Activated naive CD4-positive, alpha-beta T cell treated with anti-CD3 and anti-CD28 coated beads, Interleukin-2, amount 10 ng/mL, durations not matched to agents 7 days and 5 days (primary cell): ENCODE measurements at regions not wholly inside any gene's neighbourhood (a gene's known extent, or its start where the extent isn't known, plus 50 kb on each side); places are given as distances from the start of the nearest gene placed in this dataset.

ENCODE experiments used
- CTCF ChIA-PET: fragments of 350-600 bp; sonication (Branson Sonifier 250); formaldehyde crosslinking; loops from one replicate; lab custom pipeline; 2021; ENCODE audit warnings: antibody characterized with exemption; lab: Charles Lee
- DNase-seq: peaks from one replicate; pipeline ENCODE4 v3.0.0-alpha.2; 2020
- H3K27ac Mint-ChIP-seq: one replicate; pipeline ENCODE4 v1.8.0; 2021; ENCODE audit warnings: mild to moderate bottlenecking, moderate library complexity, mixed read lengths
- H3K27me3 Mint-ChIP-seq: one replicate; pipeline ENCODE4 v1.8.0; 2021; ENCODE audit warnings: mild to moderate bottlenecking, mixed read lengths
- H3K36me3 Mint-ChIP-seq: one replicate; pipeline ENCODE4 v1.8.0; 2021; ENCODE audit warnings: mixed read lengths
- H3K4me1 Mint-ChIP-seq: one replicate; pipeline ENCODE4 v1.8.0; 2021; ENCODE audit warnings: mixed read lengths
- H3K4me3 Mint-ChIP-seq: one replicate; pipeline ENCODE4 v1.8.0; 2021; ENCODE audit warnings: mild to moderate bottlenecking, moderate library complexity, mixed read lengths
- H3K9me3 Mint-ChIP-seq: one replicate; pipeline ENCODE4 v1.8.0; 2021; ENCODE audit warnings: mixed read lengths

DNA sequence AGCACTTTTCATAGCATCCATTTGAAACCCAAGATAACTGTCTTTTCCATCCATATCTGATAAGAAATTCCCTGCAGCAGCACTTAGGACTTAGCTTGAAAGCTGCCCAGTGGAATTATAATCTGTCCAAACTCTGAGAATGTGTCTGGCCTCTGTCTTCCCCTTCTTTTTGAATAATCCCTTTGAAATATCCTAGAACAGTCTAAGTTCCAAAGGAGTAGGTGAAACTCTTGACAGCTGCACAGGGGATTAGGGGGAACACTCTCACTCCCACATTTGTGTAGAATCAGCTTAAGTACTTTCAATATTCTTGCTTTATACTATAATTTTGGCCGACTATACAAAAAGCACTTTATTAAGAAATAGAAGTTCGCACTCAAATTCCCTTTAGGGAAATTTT lies 157.7 kb downstream of the PAPSS1 start:
- CTCF ChIA-PET = no interaction called here
- DNase-seq = no peak
- Mint-ChIP-seq H3K27me3 (no peaks in the 10 kb centered on the region), H3K27ac (no peak overlapping the region), H3K36me3 (no peaks in the 10 kb centered on the region), H3K9me3 (no peaks in the 10 kb centered on the region), H3K4me1 (no peaks in the 10 kb centered on the region), H3K4me3 (no peak overlapping the region)

DNA sequence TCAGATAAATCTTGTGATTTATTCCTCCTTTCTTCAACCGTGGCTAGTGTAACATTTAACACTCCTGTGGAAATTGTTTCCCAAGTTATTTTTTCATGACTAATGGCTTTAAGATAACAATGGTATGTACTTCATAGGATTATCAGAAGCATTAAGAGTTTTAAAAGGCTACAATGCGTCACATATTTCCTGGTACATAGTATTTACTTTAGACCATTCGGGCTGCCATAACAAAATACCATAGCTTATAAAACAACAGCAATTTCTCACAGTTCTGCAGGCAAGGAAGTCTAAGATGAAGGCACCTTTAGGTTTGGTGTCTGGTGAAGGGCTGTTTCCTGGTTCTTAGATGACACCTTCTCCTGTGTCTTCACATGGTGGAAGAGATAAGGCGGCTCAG lies 158.6 kb downstream of the PAPSS1 start:
- H3K36me3 Mint-ChIP-seq = no peaks in the 10 kb centered on the region
- CTCF ChIA-PET = interaction anchor here (0.6 kb wide), 1 partner anchor 185 kb away, joined by 3 read pairs; no protein-coding TSS in a partner anchor
- no peaks in the 10 kb centered on the region for H3K4me1 Mint-ChIP-seq
- H3K27me3 Mint-ChIP-seq = no peaks in the 10 kb centered on the region
- H3K9me3 Mint-ChIP-seq = no peaks in the 10 kb centered on the region
- H3K4me3 Mint-ChIP-seq = no peak overlapping the region
- H3K27ac Mint-ChIP-seq = no peak overlapping the region
- no peak for DNase-seq

DNA sequence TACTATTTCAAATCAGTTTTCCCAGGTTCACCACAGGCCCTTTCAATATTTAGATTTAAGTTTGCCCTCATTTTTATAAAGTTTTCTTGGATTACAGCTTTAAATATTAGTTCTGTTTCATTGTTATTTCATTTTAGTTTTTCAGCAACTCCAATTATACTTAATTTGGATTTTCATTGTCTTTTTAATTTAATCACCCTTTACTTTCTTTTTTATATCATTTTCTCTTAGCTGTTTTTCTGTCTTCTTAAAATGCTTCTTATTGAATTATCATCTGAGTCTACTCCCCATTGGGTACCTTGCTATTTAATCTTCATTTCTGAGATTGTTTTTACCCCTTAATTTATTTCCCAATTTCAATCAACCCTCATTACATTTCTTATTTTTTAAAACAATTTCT lies 160.4 kb downstream of the PAPSS1 start:
- Mint-ChIP-seq H3K27ac (no peak overlapping the region), H3K4me3 (no peak overlapping the region), H3K27me3 (no peaks in the 10 kb centered on the region), H3K9me3 (no peaks in the 10 kb centered on the region), H3K36me3 (no peaks in the 10 kb centered on the region), H3K4me1 (no peaks in the 10 kb centered on the region)
- CTCF ChIA-PET = no interaction called here
- no peak for DNase-seq

DNA sequence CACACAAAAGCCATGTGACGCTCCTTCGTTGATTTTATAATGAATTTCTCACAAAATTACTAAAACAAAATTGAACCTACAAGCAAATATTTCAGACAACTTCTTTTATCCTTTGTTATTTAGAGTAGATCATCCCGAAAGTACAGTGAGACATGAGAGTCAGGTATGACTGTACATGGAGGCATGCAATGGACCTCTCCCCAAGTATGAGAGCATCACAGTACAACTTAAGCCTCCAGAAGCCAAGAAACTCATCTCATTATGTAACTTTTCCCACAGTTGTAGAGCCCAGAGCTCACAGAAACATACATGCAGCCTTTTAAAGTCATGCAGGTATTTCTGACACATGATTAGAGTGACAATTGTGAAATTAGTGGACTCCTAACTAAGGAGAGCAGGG lies 167.7 kb downstream of the PAPSS1 start:
- Mint-ChIP-seq H3K27ac (no peak overlapping the region), H3K36me3 (no peaks in the 10 kb centered on the region), H3K9me3 (no peaks in the 10 kb centered on the region), H3K4me3 (no peak overlapping the region), H3K4me1 (peaks cover 9% of the 10 kb centered on the region), H3K27me3 (no peaks in the 10 kb centered on the region)
- DNase-seq = no peak
- CTCF ChIA-PET = no interaction called here

DNA sequence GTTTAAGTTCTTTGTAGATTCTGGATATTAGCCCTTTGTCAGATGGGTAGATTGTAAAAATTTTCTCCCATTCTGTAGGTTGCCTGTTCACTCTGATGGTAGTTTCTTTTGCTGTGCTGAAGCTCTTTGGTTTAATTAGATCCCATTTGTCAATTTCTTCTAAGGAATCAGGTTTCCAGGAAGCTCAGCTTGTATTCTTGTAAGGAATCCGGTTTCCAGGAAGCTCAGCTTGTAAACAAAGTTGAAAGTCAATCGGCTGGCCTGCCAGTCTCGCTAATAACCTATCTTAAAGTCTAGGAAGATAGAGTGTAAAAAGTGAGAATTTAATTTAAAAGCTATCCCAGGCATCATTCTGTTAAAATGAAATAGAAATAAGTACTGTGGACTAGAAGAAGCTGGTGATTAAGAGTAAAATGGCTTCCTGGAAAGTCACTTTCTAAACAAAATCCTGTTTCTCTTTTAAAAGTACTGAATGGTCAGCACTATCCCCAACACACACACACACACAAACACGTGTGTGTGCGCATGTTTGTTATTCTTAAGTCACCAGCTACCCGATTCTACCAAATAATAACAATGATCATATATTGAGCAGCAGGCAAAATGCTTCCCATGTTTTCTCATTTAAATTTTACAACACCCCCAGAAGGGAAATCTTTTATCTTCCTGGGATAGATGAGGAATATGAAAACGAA lies 171.7 kb downstream of the PAPSS1 start:
- no peaks in the 10 kb centered on the region for H3K27me3 Mint-ChIP-seq
- H3K36me3 Mint-ChIP-seq = no peaks in the 10 kb centered on the region
- no peak overlapping the region for H3K4me3 Mint-ChIP-seq
- CTCF ChIA-PET = no interaction called here
- H3K9me3 Mint-ChIP-seq = no peaks in the 10 kb centered on the region
- H3K4me1 Mint-ChIP-seq = peaks cover 9% of the 10 kb centered on the region
- DNase-seq = no peak
- no peak overlapping the region for H3K27ac Mint-ChIP-seq

DNA sequence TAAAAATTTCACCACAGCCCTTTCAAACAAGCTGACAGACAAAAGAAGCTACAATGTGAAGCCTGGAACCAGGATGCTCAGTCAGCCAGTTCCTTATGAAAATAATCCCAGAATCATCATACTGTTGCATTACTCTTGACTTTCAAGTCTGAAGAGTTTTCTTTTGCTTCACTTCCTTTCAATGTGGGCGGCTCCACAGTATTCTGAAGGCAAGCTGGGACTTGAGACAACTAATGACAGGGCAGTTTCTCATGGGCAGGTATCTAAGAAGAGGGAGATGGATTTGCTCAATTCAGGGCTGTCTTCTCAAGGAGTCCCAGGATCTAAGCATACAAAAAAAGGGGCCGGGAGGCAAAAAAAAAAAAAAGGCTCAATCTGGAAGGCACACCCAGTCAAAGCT lies 173.4 kb downstream of the PAPSS1 start:
- peaks cover 9% of the 10 kb centered on the region for H3K4me1 Mint-ChIP-seq
- no peak for DNase-seq
- no peaks in the 10 kb centered on the region for H3K27me3 Mint-ChIP-seq
- H3K27ac Mint-ChIP-seq = no peak overlapping the region
- H3K9me3 Mint-ChIP-seq = no peaks in the 10 kb centered on the region
- H3K4me3 Mint-ChIP-seq = no peak overlapping the region
- H3K36me3 Mint-ChIP-seq = no peaks in the 10 kb centered on the region
- CTCF ChIA-PET = no interaction called here

DNA sequence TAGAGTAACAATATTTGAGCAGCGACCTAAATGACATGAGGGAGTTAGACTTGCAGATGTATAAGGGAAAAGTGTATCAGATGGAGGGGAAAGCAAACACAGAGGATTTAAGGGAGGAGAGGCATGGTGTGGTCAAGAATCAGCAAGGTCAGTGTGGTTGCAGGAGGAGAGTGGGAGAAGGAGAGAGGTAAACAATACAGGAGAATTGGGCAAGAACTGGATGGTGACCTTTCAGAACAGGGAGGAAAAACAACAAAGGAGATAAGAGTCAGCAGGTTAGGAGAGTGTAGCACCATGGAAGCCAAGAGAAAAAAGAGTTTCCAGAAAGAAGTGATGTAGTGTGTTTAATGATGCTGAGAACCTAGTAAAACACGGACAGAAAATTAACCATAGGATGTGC lies 178.5 kb downstream of the PAPSS1 start:
- CTCF ChIA-PET = no interaction called here

DNA sequence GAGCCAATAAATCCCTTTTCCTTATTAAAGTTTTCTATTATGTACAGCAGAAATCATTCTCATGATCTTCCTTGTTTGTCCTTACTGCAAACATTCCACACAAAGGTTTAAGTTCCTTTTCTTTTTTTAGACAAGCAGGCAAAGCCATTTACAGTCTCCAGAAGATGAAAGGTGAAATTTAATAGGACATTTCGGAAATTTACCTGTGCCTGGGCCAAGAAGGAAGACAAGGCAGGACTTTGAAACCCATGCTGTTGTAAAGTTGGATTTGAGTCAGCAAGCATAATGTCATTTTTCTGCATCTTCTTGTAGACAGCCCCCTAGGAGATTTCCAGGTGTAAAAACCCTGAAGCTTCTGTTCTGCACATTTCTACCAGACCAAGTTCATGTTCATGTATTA lies 188.1 kb downstream of the PAPSS1 start:
- CTCF ChIA-PET = no interaction called here
- Mint-ChIP-seq H3K36me3 (no peaks in the 10 kb centered on the region), H3K27me3 (peaks cover 4% of the 10 kb centered on the region), H3K27ac (no peak overlapping the region), H3K9me3 (no peaks in the 10 kb centered on the region), H3K4me3 (no peak overlapping the region), H3K4me1 (no peaks in the 10 kb centered on the region)
- DNase-seq = no peak

More for the DNA sequence above, 178.5 kb downstream of the PAPSS1 start:
- Mint-ChIP-seq H3K4me1 (no peaks in the 10 kb centered on the region), H3K27me3 (peaks cover 4% of the 10 kb centered on the region), H3K27ac (no peak overlapping the region), H3K9me3 (no peaks in the 10 kb centered on the region), H3K4me3 (no peak overlapping the region), H3K36me3 (no peaks in the 10 kb centered on the region)
- DNase-seq = no peak

DNA sequence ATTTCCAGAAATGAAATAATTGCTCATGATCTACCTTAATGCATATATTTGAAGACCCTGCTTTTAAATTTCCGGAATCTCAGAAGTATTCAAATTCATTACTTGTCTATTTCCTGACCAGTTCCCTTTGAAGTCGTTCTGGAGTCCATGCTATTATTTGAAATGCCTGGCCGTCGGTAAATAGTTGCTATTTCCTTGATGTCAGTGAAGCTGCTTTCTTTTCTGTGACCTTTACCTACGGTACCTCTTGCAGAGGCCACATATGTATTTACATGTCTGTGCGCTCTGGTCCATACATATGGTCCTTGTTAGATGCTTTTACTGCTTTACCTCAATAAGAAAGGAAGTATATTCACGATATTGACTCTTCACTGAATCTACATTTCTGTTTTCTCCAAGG lies 199.7 kb downstream of the PAPSS1 start:
- H3K27ac Mint-ChIP-seq = no peak overlapping the region
- CTCF ChIA-PET = no interaction called here
- H3K4me3 Mint-ChIP-seq = no peak overlapping the region
- no peaks in the 10 kb centered on the region for H3K9me3 Mint-ChIP-seq
- no peak for DNase-seq
- H3K36me3 Mint-ChIP-seq = no peaks in the 10 kb centered on the region
- H3K27me3 Mint-ChIP-seq = no peaks in the 10 kb centered on the region
- no peaks in the 10 kb centered on the region for H3K4me1 Mint-ChIP-seq

DNA sequence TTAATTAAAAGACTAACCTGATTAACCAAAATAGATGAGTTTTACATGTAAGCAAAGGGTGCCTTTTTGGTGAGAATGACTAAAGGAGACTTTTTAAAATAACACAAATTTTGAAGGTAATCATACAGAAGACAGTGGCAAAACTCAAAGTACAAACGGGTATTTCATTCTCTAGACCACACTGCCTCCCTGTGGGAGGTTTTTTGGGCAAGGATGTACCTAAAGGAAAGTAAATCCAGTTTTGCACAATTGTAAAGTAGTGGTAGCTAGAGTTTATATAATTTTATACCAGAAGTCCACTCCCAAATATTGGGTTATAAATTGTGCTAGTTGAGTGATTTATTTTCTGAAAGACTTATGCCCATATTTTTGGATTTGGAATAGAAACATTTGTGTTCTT lies 201.0 kb downstream of the PAPSS1 start:
- H3K4me1 Mint-ChIP-seq = no peaks in the 10 kb centered on the region
- no peaks in the 10 kb centered on the region for H3K9me3 Mint-ChIP-seq
- no peak overlapping the region for H3K4me3 Mint-ChIP-seq
- no peak overlapping the region for H3K27ac Mint-ChIP-seq
- no peak for DNase-seq
- no peaks in the 10 kb centered on the region for H3K36me3 Mint-ChIP-seq
- CTCF ChIA-PET = no interaction called here
- H3K27me3 Mint-ChIP-seq = no peaks in the 10 kb centered on the region

DNA sequence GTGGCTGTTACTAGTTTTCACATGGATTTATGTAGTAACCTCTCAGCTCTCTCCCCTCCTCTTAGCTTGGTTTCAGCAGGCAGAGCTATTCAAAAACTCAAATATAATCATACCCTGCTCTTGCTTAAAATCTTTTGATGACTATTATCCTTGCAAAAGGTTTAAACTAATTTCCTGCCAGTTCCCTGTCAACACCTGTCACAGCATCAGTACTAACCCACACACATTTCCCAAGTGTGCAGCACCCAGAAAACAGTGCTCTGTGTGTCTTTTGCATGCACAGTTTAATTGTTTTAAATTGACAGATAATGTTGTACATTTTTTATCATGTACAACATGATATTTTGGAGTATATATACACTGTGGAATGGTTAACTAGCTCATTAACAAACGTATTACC lies 202.0 kb downstream of the PAPSS1 start:
- Mint-ChIP-seq H3K36me3 (no peaks in the 10 kb centered on the region), H3K4me1 (no peaks in the 10 kb centered on the region), H3K9me3 (no peaks in the 10 kb centered on the region), H3K27me3 (no peaks in the 10 kb centered on the region), H3K4me3 (no peak overlapping the region), H3K27ac (no peak overlapping the region)
- CTCF ChIA-PET = no interaction called here
- DNase-seq = no peak

DNA sequence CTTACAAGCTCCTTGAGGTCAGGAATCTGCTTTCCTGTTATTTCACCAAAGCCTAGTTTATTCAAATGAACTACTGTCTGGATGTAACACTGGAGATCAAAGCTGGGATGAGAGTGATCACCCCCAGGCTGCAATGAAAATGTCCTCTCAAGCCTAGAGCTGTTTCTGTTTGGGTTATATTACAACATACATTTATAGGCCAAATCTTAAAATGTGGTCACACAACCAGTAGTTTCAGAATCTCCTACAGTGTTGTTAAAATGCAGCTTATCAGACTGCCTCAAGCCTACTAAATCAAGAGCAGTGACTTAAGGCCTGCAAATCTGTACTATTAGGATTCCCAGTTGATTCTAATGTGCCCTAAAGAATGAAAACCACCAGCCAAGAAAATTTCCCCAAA lies 207.5 kb downstream of the PAPSS1 start:
- H3K36me3 Mint-ChIP-seq = no peaks in the 10 kb centered on the region
- no peak for DNase-seq
- no peaks in the 10 kb centered on the region for H3K27me3 Mint-ChIP-seq
- H3K27ac Mint-ChIP-seq = no peak overlapping the region
- no peaks in the 10 kb centered on the region for H3K4me1 Mint-ChIP-seq
- H3K4me3 Mint-ChIP-seq = no peak overlapping the region
- H3K9me3 Mint-ChIP-seq = no peaks in the 10 kb centered on the region
- CTCF ChIA-PET = no interaction called here

DNA sequence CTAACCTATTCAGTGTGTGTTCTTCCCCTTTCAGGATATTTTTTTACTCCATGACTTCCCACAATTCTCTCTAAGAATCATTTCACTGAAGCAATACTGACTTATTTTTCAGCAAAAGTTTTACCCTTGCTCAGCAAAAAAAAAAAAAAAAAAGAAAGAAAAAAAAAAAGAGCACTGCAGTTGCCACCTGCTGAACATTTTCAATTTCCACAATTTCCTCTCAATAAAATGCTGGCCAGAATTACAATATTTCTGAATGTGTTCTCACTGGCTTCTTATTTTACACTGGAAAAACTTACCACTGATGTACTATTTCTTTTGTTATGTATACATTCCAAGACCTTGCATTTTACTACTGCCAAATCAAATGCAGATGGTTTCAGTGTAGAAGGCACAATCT lies 210.4 kb downstream of the PAPSS1 start:
- DNase-seq = no peak
- Mint-ChIP-seq H3K27me3 (no peaks in the 10 kb centered on the region), H3K9me3 (no peaks in the 10 kb centered on the region), H3K27ac (no peak overlapping the region), H3K4me1 (no peaks in the 10 kb centered on the region), H3K4me3 (no peak overlapping the region), H3K36me3 (no peaks in the 10 kb centered on the region)
- CTCF ChIA-PET = no interaction called here

DNA sequence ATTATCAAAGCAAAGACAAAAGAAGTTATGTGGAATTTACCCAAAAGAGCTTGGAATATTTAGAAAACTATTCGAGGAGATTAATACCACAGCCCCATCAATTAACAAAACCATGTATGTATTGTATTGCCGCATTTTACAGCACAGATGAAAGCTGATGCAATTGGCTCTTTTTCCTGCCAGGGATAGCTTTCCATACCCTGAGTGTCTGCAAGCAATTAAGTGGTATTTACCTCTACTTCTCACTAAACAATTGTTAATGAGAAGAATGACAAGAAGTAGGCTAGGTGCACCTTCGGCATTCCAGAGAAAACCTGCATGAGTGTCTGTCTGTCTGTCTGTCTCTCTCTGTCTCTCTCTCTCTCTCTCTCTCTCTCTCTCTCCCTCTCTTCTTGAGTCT lies 219.5 kb downstream of the PAPSS1 start:
- Mint-ChIP-seq H3K9me3 (no peaks in the 10 kb centered on the region), H3K4me1 (no peaks in the 10 kb centered on the region), H3K27me3 (no peaks in the 10 kb centered on the region), H3K36me3 (no peaks in the 10 kb centered on the region), H3K27ac (no peak overlapping the region), H3K4me3 (no peak overlapping the region)
- DNase-seq = no peak
- CTCF ChIA-PET = no interaction called here

DNA sequence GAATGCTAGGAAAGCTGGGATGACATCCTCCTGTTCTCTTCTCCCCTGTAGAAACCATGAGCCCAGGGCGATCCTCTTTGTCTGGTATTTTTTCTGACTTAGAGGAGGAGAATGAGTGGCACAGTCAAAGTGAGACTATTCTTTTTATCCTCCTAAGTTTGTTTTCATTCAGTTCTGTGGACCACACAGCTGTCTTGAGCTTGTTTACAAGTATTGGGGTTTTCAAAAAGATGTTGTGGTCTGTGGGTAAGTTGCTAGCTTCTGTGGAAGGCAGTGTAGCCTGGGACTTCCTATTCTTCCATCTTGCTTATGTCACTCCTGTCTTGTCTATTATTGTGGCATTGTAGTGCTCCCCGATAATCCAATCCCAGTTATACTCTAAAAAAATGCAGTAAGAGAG lies 223.0 kb downstream of the PAPSS1 start:
- CTCF ChIA-PET = no interaction called here
- no peaks in the 10 kb centered on the region for H3K9me3 Mint-ChIP-seq
- H3K4me1 Mint-ChIP-seq = no peaks in the 10 kb centered on the region
- no peaks in the 10 kb centered on the region for H3K36me3 Mint-ChIP-seq
- no peaks in the 10 kb centered on the region for H3K27me3 Mint-ChIP-seq
- no peak overlapping the region for H3K27ac Mint-ChIP-seq
- no peak for DNase-seq
- no peak overlapping the region for H3K4me3 Mint-ChIP-seq

DNA sequence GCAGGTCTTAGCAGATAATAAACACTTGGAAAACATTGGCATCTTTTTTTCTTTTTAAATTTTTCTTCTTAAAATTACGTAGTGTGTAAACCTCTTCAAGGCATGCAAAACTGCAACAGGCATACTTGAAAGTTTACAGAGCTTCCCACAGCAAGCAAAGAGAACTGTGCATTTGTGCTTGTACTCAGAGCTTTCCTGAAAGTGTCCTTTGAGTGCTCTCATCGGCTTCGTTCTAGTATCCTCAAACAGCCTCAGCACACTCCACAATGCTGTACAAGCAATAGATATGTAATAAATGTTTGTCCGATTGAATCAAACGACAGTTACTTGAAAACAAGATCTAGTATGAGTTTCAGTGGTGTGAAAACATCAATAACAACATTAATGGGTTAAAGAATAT lies 227.5 kb downstream of the PAPSS1 start:
- H3K27me3 Mint-ChIP-seq = no peaks in the 10 kb centered on the region
- H3K9me3 Mint-ChIP-seq = no peaks in the 10 kb centered on the region
- H3K27ac Mint-ChIP-seq = no peak overlapping the region
- no peak for DNase-seq
- CTCF ChIA-PET = no interaction called here
- H3K4me1 Mint-ChIP-seq = no peaks in the 10 kb centered on the region
- H3K36me3 Mint-ChIP-seq = no peaks in the 10 kb centered on the region
- H3K4me3 Mint-ChIP-seq = no peak overlapping the region
